Mesenchymal stem cell (in vitro differentiated cells and primary cell): ENCODE measurements at regions not wholly inside any gene's neighbourhood (a gene's known extent, or its start where the extent isn't known, plus 50 kb on each side); places are given as distances from the start of the nearest gene placed in this dataset.
A peak's percentile ranks its signal among the peaks of the same experiment; 100 is the strongest.

Source experiments
- DNase-seq: peaks from one replicate; pipeline ENCODE4 v3.0.0-alpha.2; 2013
- H2AFZ ChIP-seq: one replicate; pipeline ENCODE4 v1.6.1; 2013; ENCODE audit warnings: low read depth, mild to moderate bottlenecking, control low read depth, inconsistent platforms, low read length, moderate library complexity
- H2AK5ac ChIP-seq: 2 replicates; pipeline ENCODE4 v1.6.1; 2013; ENCODE audit warnings: low read length, moderate library complexity, mild to moderate bottlenecking, inconsistent platforms; ENCODE audit not compliant: severe bottlenecking
- H2BK120ac ChIP-seq: one replicate; pipeline ENCODE4 v1.6.1; 2013; ENCODE audit warnings: low read depth, mild to moderate bottlenecking, inconsistent platforms, low read length, moderate library complexity
- H2BK12ac ChIP-seq, 2 experiments: one replicate each; pipeline ENCODE4 v1.6.1; 2013; ENCODE audit warnings: inconsistent platforms in 2 of 2, low read length in 2 of 2, mild to moderate bottlenecking in 2 of 2, moderate library complexity in 2 of 2, control low read depth in 1 of 2
- H2BK15ac ChIP-seq: one replicate; pipeline ENCODE4 v1.6.1; 2013; ENCODE audit warnings: mild to moderate bottlenecking, low read depth, inconsistent platforms; ENCODE audit not compliant: poor library complexity, severe bottlenecking
- H2BK5ac ChIP-seq: 2 replicates; pipeline ENCODE4 v1.6.1; 2013; ENCODE audit warnings: low read depth, mild to moderate bottlenecking, low read length, control low read depth, inconsistent platforms; ENCODE audit not compliant: poor library complexity, severe bottlenecking
- H3K14ac ChIP-seq, 2 experiments: one replicate each; pipeline ENCODE4 v1.6.1; 2013; ENCODE audit warnings: inconsistent platforms in 2 of 2, low read length in 2 of 2, control low read depth in 1 of 2, mild to moderate bottlenecking in 1 of 2, moderate library complexity in 1 of 2
- H3K18ac ChIP-seq, 2 experiments: one replicate each; pipeline ENCODE4 v1.6.1; 2013; ENCODE audit warnings: inconsistent platforms in 2 of 2, low read length in 2 of 2, control low read depth in 1 of 2, low read depth in 1 of 2, mild to moderate bottlenecking in 1 of 2
- H3K23ac ChIP-seq, 2 experiments: one replicate each; pipeline ENCODE4 v1.6.1; 2013; ENCODE audit warnings: inconsistent platforms in 2 of 2, low read length in 2 of 2, mild to moderate bottlenecking in 2 of 2, moderate library complexity in 2 of 2, control low read depth in 1 of 2
- H3K27ac ChIP-seq: 2 replicates; pipeline ENCODE4 v1.5.1; 2013; ENCODE audit warnings: mild to moderate bottlenecking, moderate library complexity, low read length, control low read depth, inconsistent platforms; ENCODE audit not compliant: poor library complexity, severe bottlenecking
- H3K27me3 ChIP-seq, 2 experiments: 2 replicates each; pipeline versions ENCODE4 v1.6.1 to v1.7.0; 2013; ENCODE audit warnings: low read length in 2 of 2, mild to moderate bottlenecking in 2 of 2, moderate library complexity in 2 of 2, control low read depth in 1 of 2, inconsistent platforms in 1 of 2; ENCODE audit not compliant: control insufficient read depth in 1 of 2, insufficient read depth in 1 of 2
- H3K36me3 ChIP-seq, 2 experiments: 2 replicates each; pipeline versions ENCODE4 v1.6.1 to v1.7.0; 2013; ENCODE audit warnings: low read length in 2 of 2, control low read depth in 1 of 2, inconsistent platforms in 1 of 2, low read depth in 1 of 2, mild to moderate bottlenecking in 1 of 2; ENCODE audit not compliant: insufficient read depth in 2 of 2, control insufficient read depth in 1 of 2
- H3K4ac ChIP-seq, 2 experiments: one replicate each; pipeline ENCODE4 v1.6.1; 2013; ENCODE audit warnings: inconsistent platforms in 2 of 2, low read length in 2 of 2, mild to moderate bottlenecking in 2 of 2, moderate library complexity in 2 of 2, control low read depth in 1 of 2, low read depth in 1 of 2
- H3K4me1 ChIP-seq: 2 replicates; pipeline ENCODE4 v1.6.1; 2013; ENCODE audit warnings: low read depth, low read length, control low read depth; ENCODE audit not compliant: control insufficient read depth, insufficient read depth
- H3K4me2 ChIP-seq: 2 replicates; pipeline ENCODE4 v1.6.1; 2013; ENCODE audit warnings: low read length, mild to moderate bottlenecking, inconsistent platforms; ENCODE audit not compliant: poor library complexity, severe bottlenecking
- H3K4me3 ChIP-seq, 2 experiments: 2 replicates each; pipeline versions ENCODE4 v1.5.1 to v1.7.0; 2013; ENCODE audit warnings: low read length in 2 of 2, mild to moderate bottlenecking in 2 of 2, control low read depth in 1 of 2, low read depth in 1 of 2; ENCODE audit not compliant: insufficient read depth in 1 of 2
- H3K79me1 ChIP-seq: replicated peaks from 2 replicates; pipeline ENCODE4 v1.6.1; 2013; ENCODE audit warnings: mild to moderate bottlenecking, control low read depth, low read length, inconsistent platforms; ENCODE audit not compliant: poor library complexity, severe bottlenecking
- H3K9ac ChIP-seq: 2 replicates; pipeline ENCODE4 v1.7.0; 2013; ENCODE audit warnings: mild to moderate bottlenecking, low read length, moderate library complexity
- H3K9me3 ChIP-seq: 2 replicates; pipeline ENCODE4 v1.7.0; 2013; ENCODE audit warnings: mild to moderate bottlenecking, low read length; ENCODE audit not compliant: control insufficient read depth
- H4K8ac ChIP-seq: one replicate; pipeline ENCODE4 v1.6.1; 2013; ENCODE audit warnings: inconsistent platforms, mild to moderate bottlenecking, low read length, moderate library complexity
- H4K91ac ChIP-seq: one replicate; pipeline ENCODE4 v1.6.1; 2013; ENCODE audit warnings: mild to moderate bottlenecking, low read length, inconsistent platforms
- WGBS: methylation state at CpG from one replicate; pipeline ENCODE4 v1.1.7; 2013; ENCODE audit warnings: mixed read lengths; 5-methylcytosine and 5-hydroxymethylcytosine counted together

DNA sequence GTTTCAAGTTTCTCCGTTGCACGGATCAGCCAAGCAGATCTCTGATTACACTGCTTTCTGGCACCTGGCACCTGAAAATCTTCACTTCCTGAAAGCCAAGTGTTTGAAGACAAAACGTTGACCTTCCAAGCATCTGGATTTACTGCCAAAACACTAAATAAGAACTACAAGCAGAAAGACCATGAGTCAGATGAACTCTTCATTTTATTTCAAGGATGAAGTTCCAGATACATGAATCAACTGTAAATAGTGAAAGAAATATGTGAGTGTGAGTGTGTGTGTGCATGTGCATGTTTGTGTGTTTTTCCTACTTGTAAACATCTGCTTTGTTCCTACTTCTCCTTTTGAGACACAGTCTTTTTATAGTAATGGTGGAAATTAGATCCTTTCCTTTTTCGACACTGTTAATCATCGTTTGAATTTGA lies 60.0 kb upstream of the DTNA start:
- peak; percentile 83 for DNase-seq
- H2BK5ac ChIP-seq = no peak overlapping the region
- H3K4me1 ChIP-seq = peaks cover 3% of the 10 kb centered on the region
- 15% methylated on average over 5 of the region's 5 CpGs for WGBS
- no peaks in the 10 kb centered on the region for H3K9me3 ChIP-seq
- H4K8ac ChIP-seq = no peak overlapping the region
- no peak overlapping the region for H4K91ac ChIP-seq
- no peaks in the 10 kb centered on the region for H3K36me3 ChIP-seq
- H3K4ac ChIP-seq = no peak overlapping the region
- H3K23ac ChIP-seq = no peak overlapping the region
- H3K18ac ChIP-seq = no peak overlapping the region
- no peak overlapping the region for H2AFZ ChIP-seq
- no peak overlapping the region for H3K27ac ChIP-seq
- H3K14ac ChIP-seq = no peak overlapping the region
- H3K4me2 ChIP-seq = no peak overlapping the region
- H3K27me3 ChIP-seq = no peaks in the 10 kb centered on the region
- H3K79me1 ChIP-seq = no peaks in the 10 kb centered on the region
- H2BK15ac ChIP-seq = no peak overlapping the region
- no peak overlapping the region for H2AK5ac ChIP-seq
- H2BK120ac ChIP-seq = no peak overlapping the region
- peak overlapping the region; percentile 37 for H3K9ac ChIP-seq
- H2BK12ac ChIP-seq = no peak overlapping the region
- peak overlapping the region in 1 of 2 experiments; percentile 31 for H3K4me3 ChIP-seq

DNA sequence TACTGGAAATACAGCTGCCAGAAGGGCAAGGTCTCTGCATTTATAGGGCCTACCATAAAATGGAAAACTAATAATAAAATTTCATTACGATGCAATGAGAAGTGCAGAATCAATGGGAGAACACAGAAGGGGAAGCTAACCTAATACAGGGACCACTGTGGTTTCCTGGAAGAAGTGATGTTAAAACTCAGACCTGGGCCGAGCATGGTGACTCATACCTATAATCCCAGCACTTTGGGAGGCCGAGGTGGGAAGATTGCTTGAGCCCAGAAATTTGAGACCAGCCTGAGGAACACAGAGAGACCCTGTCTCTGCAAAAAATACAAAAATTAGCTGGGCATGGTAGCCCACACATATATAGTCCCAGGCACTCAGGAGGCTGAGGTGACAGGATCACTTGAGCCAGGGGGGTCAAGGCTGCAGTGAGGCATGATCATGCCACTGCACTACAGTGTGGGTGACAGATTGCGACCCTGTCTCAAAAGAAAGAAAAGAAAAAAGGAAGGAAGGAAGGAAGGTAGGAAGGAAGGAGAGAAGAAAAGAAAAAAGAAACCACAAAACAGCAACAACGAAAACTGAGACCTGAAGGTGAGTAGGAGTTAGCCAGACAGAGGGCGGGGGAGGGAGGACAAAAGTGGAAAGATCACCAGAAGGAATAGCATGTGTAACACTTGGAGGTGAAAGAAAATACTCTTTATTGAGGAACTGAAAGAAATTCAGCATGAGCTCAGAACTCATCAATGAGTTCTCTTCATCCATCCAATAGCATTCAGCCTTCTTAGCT lies 58.3 kb upstream of the DTNA start:
- no peaks in the 10 kb centered on the region for H3K36me3 ChIP-seq
- no peak overlapping the region for H3K9ac ChIP-seq
- H2BK15ac ChIP-seq = no peak overlapping the region
- H4K91ac ChIP-seq = no peak overlapping the region
- no peak overlapping the region for H3K14ac ChIP-seq
- no peak overlapping the region for H2AK5ac ChIP-seq
- H3K23ac ChIP-seq = no peak overlapping the region
- H2AFZ ChIP-seq = no peak overlapping the region
- H3K4ac ChIP-seq = no peak overlapping the region
- 66% methylated on average over 6 of the region's 6 CpGs for WGBS
- no peak overlapping the region for H2BK5ac ChIP-seq
- no peaks in the 10 kb centered on the region for H3K27me3 ChIP-seq
- no peaks in the 10 kb centered on the region for H3K79me1 ChIP-seq
- no peaks in the 10 kb centered on the region for H3K9me3 ChIP-seq
- H3K4me2 ChIP-seq = no peak overlapping the region
- peaks cover 3% of the 10 kb centered on the region for H3K4me1 ChIP-seq
- H2BK12ac ChIP-seq = peak overlapping the region; percentile 2 to 56
- no peak overlapping the region for H2BK120ac ChIP-seq
- no peak for DNase-seq
- peak overlapping the region in 1 of 2 experiments; percentile 40 for H3K18ac ChIP-seq
- no peak overlapping the region for H4K8ac ChIP-seq
- H3K27ac ChIP-seq = no peak overlapping the region
- no peak overlapping the region for H3K4me3 ChIP-seq

DNA sequence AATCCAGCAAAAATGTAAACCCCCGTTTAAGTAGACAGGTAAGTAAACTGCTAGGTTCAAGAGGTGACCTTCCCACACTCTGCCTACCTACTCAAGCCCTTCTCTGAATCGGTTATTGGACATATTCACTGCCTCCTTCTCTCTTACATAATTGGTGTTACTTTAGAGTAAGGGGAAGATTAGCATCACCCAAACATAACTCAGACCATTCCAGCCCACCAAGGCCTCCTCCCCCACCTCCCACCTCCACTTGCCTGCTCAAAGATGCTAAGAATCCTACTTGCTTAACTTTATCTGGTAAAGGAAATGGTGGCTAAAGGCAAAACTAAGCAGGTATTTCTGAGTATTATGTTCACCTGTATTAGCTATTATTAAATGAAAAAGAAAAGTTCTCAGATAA lies 55.0 kb upstream of the DTNA start:
- Histone ChIP-seq H2BK5ac (no peak overlapping the region), H3K79me1 (no peaks in the 10 kb centered on the region), H3K4me2 (no peak overlapping the region), H2AFZ (no peak overlapping the region), H2BK120ac (no peak overlapping the region), H3K9ac (no peak overlapping the region), H4K8ac (no peak overlapping the region), H3K23ac (no peak overlapping the region), H2AK5ac (no peak overlapping the region), H3K36me3 (no peaks in the 10 kb centered on the region), H2BK12ac (no peak overlapping the region), H3K18ac (no peak overlapping the region), H4K91ac (no peak overlapping the region), H2BK15ac (no peak overlapping the region), H3K27ac (no peak overlapping the region), H3K4me3 (no peak overlapping the region), H3K4me1 (peaks cover 3% of the 10 kb centered on the region), H3K9me3 (no peaks in the 10 kb centered on the region), H3K4ac (no peak overlapping the region), H3K14ac (no peak overlapping the region), H3K27me3 (no peaks in the 10 kb centered on the region)
- no peak for DNase-seq
- 91% methylated on average over 2 of the region's 2 CpGs for WGBS

DNA sequence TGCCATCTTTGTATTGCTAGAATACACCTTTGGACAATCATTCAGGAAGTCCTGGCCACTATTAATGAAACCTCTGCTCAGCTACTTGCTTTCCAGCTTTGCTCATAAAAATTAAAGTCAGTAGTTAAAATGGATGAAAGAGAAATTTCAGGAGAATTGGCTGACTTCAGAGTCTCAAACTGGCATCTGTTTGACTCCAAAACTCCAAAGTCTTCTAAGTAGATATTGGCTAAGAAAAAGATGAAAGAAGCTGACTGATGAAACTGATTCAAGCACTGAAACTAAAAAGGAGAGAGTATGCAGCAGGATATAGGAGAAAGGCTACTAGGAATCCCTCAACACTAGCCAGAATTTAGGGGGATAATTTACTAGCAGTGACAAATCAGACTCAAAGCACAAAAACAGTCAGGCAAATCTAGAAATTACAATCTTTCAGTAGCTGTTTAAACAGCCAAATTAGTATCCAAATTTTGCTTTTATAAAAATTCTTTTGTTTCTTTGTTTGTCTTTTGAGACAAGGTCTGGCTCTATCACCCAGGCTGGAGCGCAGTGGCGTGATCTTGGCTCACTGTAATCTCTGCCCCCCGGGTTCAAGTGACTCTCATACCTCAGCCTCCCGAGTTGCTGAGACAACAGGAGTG lies 52.1 kb upstream of the DTNA start:
- WGBS = 95% methylated on average over 4 of the region's 4 CpGs
- H3K4me2 ChIP-seq = no peak overlapping the region

More for the DNA sequence above, 52.1 kb upstream of the DTNA start:
- Histone ChIP-seq H2AK5ac (peak overlapping the region; percentile 84), H4K8ac (peak overlapping the region; percentile 49), H3K14ac (no peak overlapping the region), H4K91ac (no peak overlapping the region), H3K79me1 (no peaks in the 10 kb centered on the region), H2AFZ (no peak overlapping the region), H3K18ac (peak overlapping the region in 1 of 2 experiments; percentile 29), H3K9me3 (no peaks in the 10 kb centered on the region), H3K36me3 (no peaks in the 10 kb centered on the region), H2BK12ac (no peak overlapping the region), H3K27me3 (no peaks in the 10 kb centered on the region), H3K4ac (peak overlapping the region in 1 of 2 experiments; percentile 38), H2BK5ac (no peak overlapping the region), H3K4me3 (no peak overlapping the region), H3K23ac (no peak overlapping the region), H2BK120ac (peak overlapping the region; percentile 71), H3K9ac (no peak overlapping the region), H3K27ac (no peak overlapping the region), H3K4me1 (no peaks in the 10 kb centered on the region), H2BK15ac (peak overlapping the region; percentile 67)
- no peak for DNase-seq
